ENCODE measurements at regions not wholly inside any gene's neighbourhood (a gene's known extent, or its start where the extent isn't known, plus 50 kb on each side); places are given as distances from the start of the nearest gene placed in this dataset.

GRCh38 chr2:122816803-122817202 lies 1061.4 kb downstream of the TSN start:
- TF ChIP-seq, protein P1, sequence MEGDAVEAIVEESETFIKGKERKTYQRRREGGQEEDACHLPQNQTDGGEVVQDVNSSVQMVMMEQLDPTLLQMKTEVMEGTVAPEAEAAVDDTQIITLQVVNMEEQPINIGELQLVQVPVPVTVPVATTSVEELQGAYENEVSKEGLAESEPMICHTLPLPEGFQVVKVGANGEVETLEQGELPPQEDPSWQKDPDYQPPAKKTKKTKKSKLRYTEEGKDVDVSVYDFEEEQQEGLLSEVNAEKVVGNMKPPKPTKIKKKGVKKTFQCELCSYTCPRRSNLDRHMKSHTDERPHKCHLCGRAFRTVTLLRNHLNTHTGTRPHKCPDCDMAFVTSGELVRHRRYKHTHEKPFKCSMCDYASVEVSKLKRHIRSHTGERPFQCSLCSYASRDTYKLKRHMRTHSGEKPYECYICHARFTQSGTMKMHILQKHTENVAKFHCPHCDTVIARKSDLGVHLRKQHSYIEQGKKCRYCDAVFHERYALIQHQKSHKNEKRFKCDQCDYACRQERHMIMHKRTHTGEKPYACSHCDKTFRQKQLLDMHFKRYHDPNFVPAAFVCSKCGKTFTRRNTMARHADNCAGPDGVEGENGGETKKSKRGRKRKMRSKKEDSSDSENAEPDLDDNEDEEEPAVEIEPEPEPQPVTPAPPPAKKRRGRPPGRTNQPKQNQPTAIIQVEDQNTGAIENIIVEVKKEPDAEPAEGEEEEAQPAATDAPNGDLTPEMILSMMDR (IDR thresholded peaks at IDR 0.05; ENCODE audit: low read depth, low read length): no peak
- in situ Hi-C loops (cut with HindIII; ENCODE audit: low sequenced_read_pairs): no loop called here
- no peak overlapping the region for H3K4me3 ChIP-seq (ENCODE audit: low read depth, low read length)

GRCh38 chr2:122822319-122822718 lies 1066.9 kb downstream of the TSN start:
- in situ Hi-C loops (cut with HindIII; ENCODE audit: low sequenced_read_pairs): no loop called here
- no peak for DNase-seq (ENCODE audit: low read depth, low spot score)
- no peak overlapping the region for H3K4me3 ChIP-seq (ENCODE audit: low read depth, low read length)
- TF ChIP-seq, protein P1 (IDR thresholded peaks at IDR 0.05; ENCODE audit: low read depth, low read length): no peak

More at GRCh38 chr2:122816803-122817202, 1061.4 kb downstream of the TSN start:
- no peak for DNase-seq (ENCODE audit: low read depth, low spot score)

- in situ Hi-C loops (cut with HindIII; ENCODE audit: low sequenced_read_pairs): no loop called here
- no peak for DNase-seq (ENCODE audit: low read depth, low spot score)
- TF ChIP-seq, protein P1 (IDR thresholded peaks at IDR 0.05; ENCODE audit: low read depth, low read length): no peak
- no peak overlapping the region for H3K4me3 ChIP-seq (ENCODE audit: low read depth, low read length)
Observed at GRCh38 chr2:122830157-122830556, 1074.7 kb downstream of the TSN start.

DNA sequence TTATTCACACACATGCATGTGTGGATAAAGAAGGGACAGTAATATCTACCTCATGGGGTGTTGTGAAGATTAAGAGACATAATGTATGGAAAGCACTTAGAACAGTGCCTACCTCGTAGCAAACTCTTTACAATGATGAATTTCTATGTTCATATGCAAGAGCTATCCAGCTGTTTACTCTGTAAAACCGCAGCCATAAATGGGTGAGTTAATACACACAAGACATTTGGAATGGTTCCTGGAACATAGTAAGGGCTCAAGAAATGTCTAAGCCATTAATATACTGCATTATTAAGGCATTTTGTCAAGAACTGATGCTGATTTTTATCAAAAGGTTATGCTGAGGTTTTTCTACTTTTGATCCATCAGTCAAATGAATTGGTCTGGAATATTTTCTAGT lies 1076.2 kb downstream of the TSN start:
- TF ChIP-seq, protein P1 (IDR thresholded peaks at IDR 0.05; ENCODE audit: low read depth, low read length): no peak
- DNase-seq (ENCODE audit: low read depth, low spot score): no peak
- in situ Hi-C loops (cut with HindIII; ENCODE audit: low sequenced_read_pairs): no loop called here
- H3K4me3 ChIP-seq (ENCODE audit: low read depth, low read length): no peak overlapping the region

- no peak for DNase-seq (ENCODE audit: low read depth, low spot score)
- TF ChIP-seq, protein P1 (IDR thresholded peaks at IDR 0.05; ENCODE audit: low read depth, low read length): no peak
- H3K4me3 ChIP-seq (ENCODE audit: low read depth, low read length): no peak overlapping the region
- in situ Hi-C loops (cut with HindIII; ENCODE audit: low sequenced_read_pairs): no loop called here
Observed at GRCh38 chr2:122843503-122843902, 1088.1 kb downstream of the TSN start.

DNA sequence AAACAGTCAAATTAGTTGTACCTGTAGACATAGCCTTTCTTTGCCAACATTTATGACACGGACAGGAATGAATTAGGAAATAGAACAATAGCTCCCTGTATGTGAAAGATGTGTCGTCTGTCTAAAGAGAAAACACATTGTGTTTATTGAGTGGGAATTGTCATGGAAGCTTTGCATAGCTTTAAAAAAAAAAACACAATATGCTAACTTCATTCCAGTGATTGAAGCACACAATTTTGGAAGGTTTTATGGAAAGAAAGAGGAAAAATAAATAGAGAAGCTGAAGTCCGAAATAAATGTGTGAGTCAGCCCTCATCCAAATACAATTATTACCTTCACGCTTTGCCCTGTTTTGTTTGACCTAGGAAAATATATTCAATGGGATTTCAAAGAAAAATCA lies 1095.7 kb downstream of the TSN start:
- no peak overlapping the region for H3K4me3 ChIP-seq (ENCODE audit: low read depth, low read length)
- DNase-seq (ENCODE audit: low read depth, low spot score): no peak
- in situ Hi-C loops (cut with HindIII; ENCODE audit: low sequenced_read_pairs): no loop called here
- TF ChIP-seq, protein P1 (IDR thresholded peaks at IDR 0.05; ENCODE audit: low read depth, low read length): no peak

Measured in astrocyte of the spinal cord (primary cell).